GM21447 (cell line): ENCODE measurements at regions not wholly inside any gene's neighbourhood (a gene's known extent, or its start where the extent isn't known, plus 50 kb on each side); places are given as distances from the start of the nearest gene placed in this dataset.

Experiments
- ATAC-seq: cut with Tn5 transposase; IDR thresholded peaks from one replicate; pipeline ENCODE4 v1.9.1; 2021; ENCODE audit not compliant: unreplicated experiment

DNA sequence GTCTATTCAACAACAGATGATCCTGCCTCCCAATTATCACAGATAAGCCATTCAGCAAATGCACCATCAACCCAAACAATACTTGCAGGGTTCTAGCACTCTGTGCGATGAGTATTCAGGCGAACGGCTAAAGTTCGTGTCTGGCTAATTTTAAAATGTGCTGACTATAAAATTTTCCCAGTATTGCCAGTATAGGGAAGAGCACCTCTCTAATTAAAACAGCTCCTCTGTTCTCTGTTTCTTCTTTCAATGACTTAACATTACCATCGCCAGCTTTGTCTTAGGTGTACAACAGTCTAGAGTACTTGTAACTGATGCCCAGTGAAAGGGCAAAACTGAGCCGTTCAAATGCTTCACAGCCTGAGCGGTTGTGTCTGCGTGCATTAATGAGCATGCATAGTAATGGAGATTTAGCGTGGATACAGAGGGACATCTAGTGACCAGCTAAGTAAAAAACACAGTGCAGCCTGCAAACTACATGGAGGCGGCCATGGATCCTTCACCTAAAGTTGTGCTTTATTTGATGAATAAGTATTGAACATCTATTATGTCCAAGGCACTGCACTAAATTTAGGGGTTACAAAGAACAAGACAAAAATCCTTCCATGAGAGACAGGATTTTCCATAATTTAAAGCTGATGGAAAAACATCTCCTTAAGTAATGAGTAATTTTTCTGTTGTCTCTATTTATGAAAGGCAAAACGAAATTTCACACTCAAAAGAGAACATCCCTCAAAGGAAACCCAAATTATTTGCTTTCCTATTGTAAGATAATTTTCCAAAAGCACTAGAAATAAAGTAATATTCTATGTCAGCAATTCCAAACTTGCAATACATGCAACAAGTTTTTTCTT, 120.0 kb downstream of the SETD4 start:
- no peak for ATAC-seq

DNA sequence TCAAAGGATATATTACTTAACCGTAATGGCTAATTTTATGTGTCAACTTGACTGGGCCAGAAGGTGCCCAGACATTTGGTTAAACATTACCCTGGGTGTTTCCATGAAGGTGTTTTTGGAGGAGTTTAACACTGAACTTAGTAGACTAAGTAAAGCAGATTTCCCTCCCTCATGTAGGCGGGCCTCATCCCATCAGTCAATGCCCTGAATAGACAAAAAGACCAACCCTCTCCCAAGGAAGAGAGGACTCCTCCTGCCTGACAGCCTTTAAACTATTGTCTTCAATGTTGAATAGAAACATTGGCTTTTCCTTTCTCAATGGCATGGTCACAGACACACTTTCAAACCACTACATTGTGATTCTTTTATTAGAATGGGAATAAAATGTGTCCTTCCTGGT, 121.9 kb downstream of the SETD4 start:
- ATAC-seq, result no peak

DNA sequence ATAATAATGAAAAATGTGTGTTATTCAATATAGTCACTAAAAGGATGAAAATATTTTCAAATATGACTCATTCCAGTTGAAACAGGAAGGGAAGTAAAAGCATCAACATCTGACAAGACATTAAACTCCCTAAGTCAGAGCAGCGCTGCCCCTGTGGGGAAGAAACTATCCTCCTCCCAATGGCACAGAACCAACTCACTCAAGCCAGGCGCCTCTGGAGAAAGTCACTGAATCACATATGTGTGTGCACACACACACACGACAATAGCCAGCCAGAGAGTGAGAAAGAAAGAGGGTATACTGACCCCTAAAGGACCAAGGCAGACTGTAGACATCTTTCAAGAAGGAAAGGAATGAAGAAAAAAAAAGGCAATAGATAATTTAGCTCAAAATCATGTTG, 126.9 kb downstream of the SETD4 start:
- no peak for ATAC-seq

DNA sequence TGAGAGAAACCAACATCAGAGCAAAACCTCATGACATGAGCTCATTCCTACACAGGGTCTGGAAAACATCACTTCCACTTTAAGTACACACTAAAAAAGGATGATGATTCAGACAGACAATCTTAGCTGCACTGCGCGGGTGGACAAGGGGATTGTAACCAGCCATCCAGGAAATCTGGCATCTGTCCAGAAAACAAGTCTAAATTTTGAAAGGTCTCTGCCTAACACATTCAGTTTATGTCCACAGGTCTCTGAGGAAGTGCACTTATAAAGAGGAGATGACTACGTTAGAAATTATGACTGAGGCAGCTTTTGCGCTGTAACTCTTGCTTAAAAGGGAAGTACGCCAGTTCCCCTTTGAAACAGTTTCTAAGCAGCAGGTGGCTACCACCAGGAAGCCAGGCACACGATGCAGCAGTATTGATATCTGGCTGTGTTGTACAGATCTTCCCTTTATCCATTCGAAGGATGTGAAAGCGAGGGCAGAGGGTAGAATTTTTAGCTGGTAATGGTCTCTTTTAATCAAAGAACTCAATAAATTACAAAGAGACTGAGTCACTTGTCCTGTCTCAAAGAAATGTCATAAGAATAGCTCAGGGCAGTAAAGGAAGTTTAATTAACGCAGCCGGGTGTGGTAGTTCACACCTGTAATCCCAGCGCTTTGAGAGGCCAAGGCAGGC, 128.0 kb downstream of the SETD4 start:
- peak; percentile 82 for ATAC-seq

DNA sequence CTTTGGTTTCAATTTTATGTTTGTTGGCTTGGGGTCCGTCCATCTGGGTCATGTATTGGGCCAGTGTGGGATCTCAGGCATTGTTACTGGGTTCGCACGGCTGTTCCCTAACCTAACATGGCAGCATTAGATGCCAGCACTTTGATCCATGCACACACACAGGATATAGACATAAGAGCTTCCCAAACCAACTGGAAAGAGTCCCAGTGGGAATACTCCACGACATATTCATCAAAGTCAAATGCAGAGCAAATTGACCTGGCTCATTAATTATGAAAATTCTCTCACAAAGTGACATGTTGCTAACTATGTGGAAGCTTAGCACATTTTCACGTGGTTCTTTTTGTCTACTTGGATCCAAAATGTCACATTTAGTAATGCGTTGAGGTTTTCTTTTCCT, 130.4 kb downstream of the SETD4 start:
- ATAC-seq, result no peak

DNA sequence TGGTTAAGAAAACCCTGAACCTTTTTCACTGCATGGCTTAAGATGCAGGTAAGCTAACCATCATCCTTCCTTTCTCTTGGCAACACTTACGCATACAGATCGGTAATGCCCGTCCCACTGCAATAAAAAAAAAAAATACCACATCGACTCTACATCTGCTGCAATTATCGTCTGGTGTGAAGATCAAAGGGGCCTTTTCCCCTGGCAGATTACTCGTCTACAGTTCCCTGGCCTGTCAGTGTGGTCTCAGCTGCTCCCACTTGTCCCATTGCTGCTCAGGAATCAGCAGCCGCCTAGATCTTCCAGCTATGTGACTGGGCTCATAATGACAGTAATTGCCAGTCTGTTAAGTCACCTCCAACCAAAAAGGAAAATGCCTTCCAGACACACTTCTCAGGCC, 133.1 kb downstream of the SETD4 start:
- no peak for ATAC-seq

- no peak for ATAC-seq
Measured at GRCh38 chr21:35926003-35926740, 134.2 kb downstream of the SETD4 start.

DNA sequence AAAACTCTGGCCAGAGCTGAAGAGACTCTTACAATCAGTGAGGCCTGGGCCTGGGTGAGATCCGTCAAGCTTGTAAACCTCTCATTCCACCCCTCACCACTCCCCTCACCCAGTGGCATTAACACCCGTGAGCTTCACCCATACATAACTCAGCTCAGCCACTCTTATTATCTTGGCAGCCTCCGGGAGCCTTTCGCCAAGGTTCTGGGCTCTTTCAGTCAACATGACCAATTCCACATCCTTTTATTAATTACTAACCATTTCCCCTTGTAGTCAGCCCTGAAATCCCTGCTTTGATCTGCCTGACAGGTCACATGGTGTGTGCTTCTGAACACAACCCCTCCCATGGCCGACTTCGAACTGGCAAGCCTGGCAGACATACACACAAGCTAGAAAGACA, 134.8 kb downstream of the SETD4 start:
- ATAC-seq, result no peak

DNA sequence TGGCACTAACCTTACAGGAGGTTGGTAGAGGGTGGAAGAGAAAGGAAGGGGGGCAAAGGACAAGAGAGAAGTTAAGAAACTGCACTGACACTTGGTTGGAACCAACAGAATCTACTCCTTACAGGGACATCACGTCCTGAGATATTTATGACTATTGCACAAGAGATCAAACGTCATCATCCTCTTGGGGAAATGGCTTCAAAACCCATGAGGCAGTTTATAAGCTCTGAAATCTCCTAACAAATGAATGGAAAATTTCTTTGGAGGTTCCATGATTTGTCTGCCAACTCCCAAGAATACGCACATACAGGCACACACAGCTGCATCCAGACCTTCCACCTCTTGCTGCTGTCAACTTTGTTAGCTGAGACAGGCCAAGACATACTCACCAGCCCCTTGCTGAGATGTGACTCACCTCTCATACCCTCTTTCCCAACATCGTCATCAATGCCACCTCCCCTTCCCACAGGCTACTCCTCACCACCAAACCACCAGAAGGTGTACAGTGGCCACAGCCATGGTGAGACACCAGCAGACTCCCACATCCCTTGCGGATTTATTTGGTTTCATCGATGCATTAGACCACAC, 135.5 kb downstream of the SETD4 start:
- ATAC-seq, result no peak

DNA sequence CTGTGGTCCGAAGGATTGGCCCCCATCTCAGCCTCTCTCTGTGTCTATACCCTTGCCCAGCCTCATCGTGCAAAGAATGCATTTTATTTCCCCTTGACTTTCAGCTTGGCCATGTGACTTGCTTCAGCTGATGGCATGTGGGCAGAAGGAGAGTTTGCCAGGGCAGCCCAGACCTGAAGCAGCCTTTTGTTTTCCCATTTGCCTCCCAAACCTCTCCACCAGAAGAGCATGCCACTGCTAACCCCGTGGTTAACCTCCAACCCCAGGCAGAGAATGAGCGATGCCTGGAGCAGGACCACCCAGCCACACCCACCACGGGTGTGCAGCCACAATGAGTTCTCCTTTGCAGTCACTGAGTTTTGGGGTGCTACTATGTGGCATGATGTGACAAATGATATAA, 136.4 kb downstream of the SETD4 start:
- no peak for ATAC-seq

DNA sequence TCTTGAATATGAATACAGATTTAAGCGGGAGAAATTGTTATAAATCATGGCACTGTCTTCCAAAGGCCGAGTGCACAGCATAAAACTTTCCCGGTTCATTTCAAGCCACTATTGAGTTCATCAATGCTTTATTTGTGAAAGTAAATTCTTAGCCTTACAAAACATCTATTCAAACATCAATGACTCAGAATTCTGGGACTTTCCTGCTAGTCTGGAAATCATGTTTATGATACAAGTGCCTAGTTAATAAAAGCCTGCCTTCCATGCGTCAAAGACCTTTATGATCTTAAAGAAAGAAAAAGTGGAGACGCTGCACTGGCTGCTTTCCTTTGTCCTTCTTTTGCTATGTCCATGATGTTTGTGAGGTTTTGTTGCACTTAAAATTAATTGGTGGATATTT, 137.7 kb downstream of the SETD4 start:
- ATAC-seq, result no peak

- no peak for ATAC-seq
Measured at GRCh38 chr21:35921471-35921870, 138.9 kb downstream of the SETD4 start.

GRCh38 chr21:35920436-35920835, 139.9 kb downstream of the SETD4 start:
- no peak for ATAC-seq

GRCh38 chr21:35915030-35915429, 145.3 kb downstream of the SETD4 start:
- ATAC-seq, result no peak

DNA sequence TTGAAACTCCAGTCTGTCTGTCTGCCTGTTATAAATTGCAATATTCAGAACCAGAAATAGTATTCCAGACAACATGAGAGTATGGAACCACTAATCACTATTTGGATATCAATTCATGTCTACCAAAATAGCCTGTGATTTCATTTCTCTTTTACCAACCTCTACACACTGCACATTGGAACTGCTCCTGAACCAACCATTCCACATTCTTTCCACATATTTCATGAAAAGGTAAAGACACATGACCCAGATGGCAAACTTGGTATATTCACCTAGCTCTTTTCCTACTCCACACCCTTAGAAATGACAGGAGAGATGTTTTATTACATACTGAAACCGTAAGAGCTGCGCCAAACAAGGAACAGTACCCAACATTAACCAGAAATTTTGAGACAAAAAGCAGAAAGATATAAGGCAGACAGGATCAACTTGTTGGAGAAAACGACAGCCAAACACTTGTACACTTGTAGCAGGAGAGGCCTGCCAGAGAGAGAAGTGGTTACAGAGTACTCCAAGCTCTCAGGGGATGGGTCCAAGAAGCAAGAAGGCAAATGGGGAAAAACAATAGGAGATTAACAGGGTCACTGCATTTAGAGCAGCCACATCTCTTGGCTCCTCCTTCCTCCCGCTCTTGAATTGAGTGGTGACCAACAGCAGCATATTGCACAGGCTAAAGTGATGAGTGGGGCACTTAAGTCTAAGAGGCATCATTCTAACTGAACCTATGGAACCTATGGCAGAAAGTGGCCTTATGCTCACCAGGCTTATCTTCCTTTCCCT, 148.7 kb downstream of the SETD4 start:
- no peak for ATAC-seq

DNA sequence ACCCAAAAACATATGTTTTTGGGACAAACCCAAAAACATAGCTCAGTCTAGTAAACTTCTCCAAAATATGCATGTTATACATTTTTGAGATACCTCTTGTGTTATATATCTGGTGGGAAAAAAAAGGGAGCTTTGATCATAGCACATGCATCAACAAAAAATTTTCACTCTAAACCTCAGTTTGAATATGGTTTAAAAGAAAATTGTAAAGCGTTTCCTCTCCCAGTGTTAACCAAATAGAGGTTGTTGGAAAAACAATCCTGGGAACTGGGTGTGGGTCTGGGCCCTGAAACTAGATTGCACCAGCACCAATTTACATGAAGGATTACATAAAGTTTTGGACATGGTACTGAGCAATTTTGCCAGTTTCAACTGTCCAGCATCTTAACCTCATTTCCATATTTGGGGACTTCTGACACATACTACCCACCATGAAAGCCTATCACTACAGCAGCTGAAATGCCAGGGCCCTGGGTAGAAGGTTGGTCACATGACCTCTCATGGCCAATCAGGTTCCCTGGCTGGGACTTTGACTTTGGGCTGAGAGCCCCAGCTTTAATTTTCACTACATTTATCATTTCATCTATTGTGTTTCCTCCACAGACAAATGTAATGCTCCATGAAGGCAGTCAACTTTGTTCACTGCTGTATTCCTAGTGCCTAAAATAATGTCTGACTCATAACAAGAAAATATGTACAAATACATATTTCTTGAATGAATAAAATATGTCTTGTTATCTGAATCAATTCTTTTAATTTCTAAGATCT, 150.7 kb downstream of the SETD4 start:
- no peak for ATAC-seq

- ATAC-seq, result no peak
Measured at GRCh38 chr21:35908311-35909078, 151.8 kb downstream of the SETD4 start.

DNA sequence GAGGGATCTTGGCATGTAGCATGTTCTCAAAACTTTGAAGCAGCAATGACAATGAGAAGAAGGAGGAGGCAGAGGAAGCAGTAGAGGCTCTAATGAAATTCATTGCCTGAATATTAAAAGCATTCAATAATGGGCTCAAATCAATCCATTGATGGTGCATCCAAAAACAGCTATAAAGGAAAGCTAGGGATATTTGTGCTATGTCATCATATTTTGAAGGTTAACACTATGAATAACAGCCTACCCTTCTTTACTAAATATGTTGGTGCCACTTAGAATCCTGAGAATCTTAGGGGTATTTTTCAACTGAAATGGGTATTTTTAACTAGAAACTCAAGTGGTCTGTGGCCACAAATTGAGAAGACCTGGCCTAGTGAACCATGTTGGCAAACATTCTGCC, 153.7 kb downstream of the SETD4 start:
- ATAC-seq, result no peak

GRCh38 chr21:35905963-35906345, 154.4 kb downstream of the SETD4 start:
- ATAC-seq, result no peak
